Keratinocyte (primary cell): ENCODE measurements at regions not wholly inside any gene's neighbourhood (a gene's known extent, or its start where the extent isn't known, plus 50 kb on each side); places are given as distances from the start of the nearest gene placed in this dataset.

Source experiments
- DNase-seq: peaks from one replicate; pipeline ENCODE4 v3.0.0-alpha.2; 2011; ENCODE audit warnings: low read depth, missing footprints, low spot score
- FAIRE-seq: peaks from 2 replicates; lab custom pipeline; 2011; peaks lifted over from hg19 to GRCh38; lab: Jason Lieb, UNC
- H2AFZ ChIP-seq: 2 replicates; pipeline ENCODE4 v1.6.0; 2012; ENCODE audit warnings: low read length, control low read depth, inconsistent platforms; ENCODE audit not compliant: control insufficient read depth
- H3K27ac ChIP-seq: 2 replicates; pipeline ENCODE4 v1.5.1; 2011; ENCODE audit warnings: low read length; ENCODE audit not compliant: control insufficient read depth, insufficient read depth
- H3K27me3 ChIP-seq: 3 replicates; pipeline ENCODE4 v1.6.0; 2011; ENCODE audit warnings: low read length; ENCODE audit not compliant: control insufficient read depth, insufficient read depth; ENCODE audit errors: extremely low read depth
- H3K36me3 ChIP-seq, 2 experiments: 2 replicates in 1 of 2; 3 replicates in 1 of 2; pipeline ENCODE4 v1.5.1; 2011; ENCODE audit warnings: low read length in 2 of 2, mild to moderate bottlenecking in 1 of 2; ENCODE audit not compliant: control insufficient read depth in 2 of 2, insufficient read depth in 2 of 2; ENCODE audit errors: extremely low read depth in 1 of 2
- H3K4me1 ChIP-seq: 3 replicates; pipeline ENCODE4 v1.5.1; 2011; ENCODE audit warnings: low read length; ENCODE audit not compliant: control insufficient read depth, insufficient read depth; ENCODE audit errors: extremely low read depth
- H3K4me2 ChIP-seq: 3 replicates; pipeline ENCODE4 v1.6.0; 2011; ENCODE audit warnings: low read depth, low read length; ENCODE audit not compliant: control insufficient read depth, insufficient read depth; ENCODE audit errors: extremely low read depth
- H3K4me3 ChIP-seq, 3 experiments: fragments of 200-600 bp in 1 of 3; sonication (generic) in 1 of 3; 2 replicates in 2 of 3; 3 replicates in 1 of 3; pipeline ENCODE4 v1.5.1; 2011 to 2016; ENCODE audit warnings: low read length in 3 of 3, mild to moderate bottlenecking in 3 of 3, control low read depth in 2 of 3, inconsistent platforms in 1 of 3, low read depth in 1 of 3, mixed read lengths in 1 of 3, mixed run types in 1 of 3, moderate library complexity in 1 of 3; ENCODE audit not compliant: control insufficient read depth in 2 of 3, insufficient read depth in 2 of 3; ENCODE audit errors: extremely low read depth in 1 of 3
- H3K79me2 ChIP-seq: 2 replicates; pipeline ENCODE4 v1.6.0; 2012; ENCODE audit warnings: low read length; ENCODE audit not compliant: control insufficient read depth, insufficient read depth
- H3K9ac ChIP-seq: 3 replicates; pipeline ENCODE4 v1.6.0; 2011; ENCODE audit warnings: low read length; ENCODE audit not compliant: control insufficient read depth, insufficient read depth; ENCODE audit errors: extremely low read depth
- H3K9me1 ChIP-seq: 3 replicates; pipeline ENCODE4 v1.6.0; 2011; ENCODE audit warnings: low read length; ENCODE audit not compliant: control insufficient read depth, insufficient read depth; ENCODE audit errors: extremely low read depth
- H3K9me3 ChIP-seq: 2 replicates; pipeline ENCODE4 v1.5.1; 2012; ENCODE audit warnings: low read depth, low read length; ENCODE audit not compliant: control insufficient read depth
- H4K20me1 ChIP-seq: 3 replicates; pipeline ENCODE4 v1.6.0; 2011; ENCODE audit warnings: low read length; ENCODE audit not compliant: control insufficient read depth, insufficient read depth; ENCODE audit errors: extremely low read depth
- EZH2 ChIP-seq: IDR thresholded peaks from one replicate; pipeline ENCODE4 v1.6.1; 2012; ENCODE audit warnings: inconsistent platforms, mild to moderate bottlenecking, low read length, moderate library complexity
- dilution Hi-C: fragments of 300-500 bp; cut with MboI; formaldehyde crosslinking; loops from one replicate; pipeline ENCODE4 v1.7.0; 2020; ENCODE audit warnings: low sequenced_read_pairs; ENCODE audit not compliant: extremely low pct_ligation_motif_present
- TF ChIP-seq, protein P1 (sequence below), 3 experiments: IDR thresholded peaks in 1 of 3; conservative IDR thresholded peaks in 1 of 3; optimal IDR thresholded peaks in 1 of 3; 2 replicates in 2 of 3; 3 replicates in 1 of 3; pipeline versions ENCODE3 to v1.5.1; 2011; ENCODE audit warnings: low read length in 3 of 3, mild to moderate bottlenecking in 3 of 3, moderate library complexity in 2 of 3, control low read depth in 1 of 3, inconsistent platforms in 1 of 3; ENCODE audit not compliant: insufficient read depth in 2 of 3; ENCODE audit errors: extremely low read depth in 1 of 3

- dilution Hi-C loops = no loop called here
- Histone ChIP-seq H3K36me3 (no peaks in the 10 kb centered on the region), H3K27ac (no peak overlapping the region), H2AFZ (no peak overlapping the region), H3K4me1 (no peaks in the 10 kb centered on the region), H3K27me3 (peaks cover 14% of the 10 kb centered on the region), H3K9me3 (no peaks in the 10 kb centered on the region), H4K20me1 (no peaks in the 10 kb centered on the region), H3K4me2 (no peak overlapping the region), H3K79me2 (no peaks in the 10 kb centered on the region), H3K4me3 (no peak overlapping the region), H3K9me1 (no peaks in the 10 kb centered on the region), H3K9ac (no peak overlapping the region)
- no peak for FAIRE-seq
- TF ChIP-seq, protein P1, sequence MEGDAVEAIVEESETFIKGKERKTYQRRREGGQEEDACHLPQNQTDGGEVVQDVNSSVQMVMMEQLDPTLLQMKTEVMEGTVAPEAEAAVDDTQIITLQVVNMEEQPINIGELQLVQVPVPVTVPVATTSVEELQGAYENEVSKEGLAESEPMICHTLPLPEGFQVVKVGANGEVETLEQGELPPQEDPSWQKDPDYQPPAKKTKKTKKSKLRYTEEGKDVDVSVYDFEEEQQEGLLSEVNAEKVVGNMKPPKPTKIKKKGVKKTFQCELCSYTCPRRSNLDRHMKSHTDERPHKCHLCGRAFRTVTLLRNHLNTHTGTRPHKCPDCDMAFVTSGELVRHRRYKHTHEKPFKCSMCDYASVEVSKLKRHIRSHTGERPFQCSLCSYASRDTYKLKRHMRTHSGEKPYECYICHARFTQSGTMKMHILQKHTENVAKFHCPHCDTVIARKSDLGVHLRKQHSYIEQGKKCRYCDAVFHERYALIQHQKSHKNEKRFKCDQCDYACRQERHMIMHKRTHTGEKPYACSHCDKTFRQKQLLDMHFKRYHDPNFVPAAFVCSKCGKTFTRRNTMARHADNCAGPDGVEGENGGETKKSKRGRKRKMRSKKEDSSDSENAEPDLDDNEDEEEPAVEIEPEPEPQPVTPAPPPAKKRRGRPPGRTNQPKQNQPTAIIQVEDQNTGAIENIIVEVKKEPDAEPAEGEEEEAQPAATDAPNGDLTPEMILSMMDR (optimal IDR thresholded peaks at IDR 0.05 in 1 of 3, IDR thresholded peaks at IDR 0.05 in 1 of 3, conservative IDR thresholded peaks at IDR 0.05 in 1 of 3; ENCODE audit: extremely low read depth in 1 of 3, insufficient read depth in 2 of 3, low read length in 3 of 3) = no peak
- no peak for TF ChIP-seq EZH2
- no peak for DNase-seq
These were observed 383.8 kb upstream of the ZMIZ1 start for GRCh38 chr10:78684947-78685346.

- Histone ChIP-seq H3K4me2 (no peak overlapping the region), H3K9me3 (no peaks in the 10 kb centered on the region), H3K27me3 (peaks cover 14% of the 10 kb centered on the region), H3K9me1 (no peaks in the 10 kb centered on the region), H2AFZ (no peak overlapping the region), H3K4me3 (no peak overlapping the region), H3K4me1 (no peaks in the 10 kb centered on the region), H3K9ac (no peak overlapping the region), H3K27ac (no peak overlapping the region), H3K79me2 (no peaks in the 10 kb centered on the region), H4K20me1 (no peaks in the 10 kb centered on the region), H3K36me3 (no peaks in the 10 kb centered on the region)
- FAIRE-seq = no peak
- no peak for TF ChIP-seq EZH2
- TF ChIP-seq, protein P1 (optimal IDR thresholded peaks at IDR 0.05 in 1 of 3, IDR thresholded peaks at IDR 0.05 in 1 of 3, conservative IDR thresholded peaks at IDR 0.05 in 1 of 3; ENCODE audit: extremely low read depth in 1 of 3, insufficient read depth in 2 of 3, low read length in 3 of 3) = no peak
- dilution Hi-C loops = no loop called here
- no peak for DNase-seq
These were observed 383.2 kb upstream of the ZMIZ1 start for GRCh38 chr10:78685466-78686103.
